Superior temporal gyrus (tissue), 1 donor: ENCODE measurements at regions not wholly inside any gene's neighbourhood (a gene's known extent, or its start where the extent isn't known, plus 50 kb on each side); places are given as distances from the start of the nearest gene placed in this dataset.

ENCODE experiments used
- DNase-seq: peaks from one replicate; pipeline ENCODE4 v3.0.0-alpha.2; 2016; ENCODE audit errors: extremely low spot score

DNA sequence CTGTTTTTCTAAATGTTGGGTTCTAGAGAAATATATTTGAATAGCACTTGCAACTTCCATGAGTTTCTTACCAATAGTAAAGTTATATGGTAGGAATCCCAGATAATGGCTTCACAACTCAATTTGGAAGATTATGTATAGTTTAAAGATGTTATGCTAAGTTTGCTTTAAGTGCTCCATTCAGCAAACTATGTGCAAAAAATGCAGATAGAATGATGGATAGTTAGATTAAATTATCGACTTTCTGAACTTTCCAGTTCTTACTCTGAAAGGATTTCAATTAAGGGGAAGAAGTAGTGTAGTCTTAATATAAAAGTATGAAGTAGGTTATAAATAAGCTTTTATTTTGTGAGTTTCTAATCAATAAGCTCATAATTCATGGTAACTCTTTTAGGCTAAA lies 60.7 kb upstream of the NFKB1 start:
- DNase-seq, result no peak

DNA sequence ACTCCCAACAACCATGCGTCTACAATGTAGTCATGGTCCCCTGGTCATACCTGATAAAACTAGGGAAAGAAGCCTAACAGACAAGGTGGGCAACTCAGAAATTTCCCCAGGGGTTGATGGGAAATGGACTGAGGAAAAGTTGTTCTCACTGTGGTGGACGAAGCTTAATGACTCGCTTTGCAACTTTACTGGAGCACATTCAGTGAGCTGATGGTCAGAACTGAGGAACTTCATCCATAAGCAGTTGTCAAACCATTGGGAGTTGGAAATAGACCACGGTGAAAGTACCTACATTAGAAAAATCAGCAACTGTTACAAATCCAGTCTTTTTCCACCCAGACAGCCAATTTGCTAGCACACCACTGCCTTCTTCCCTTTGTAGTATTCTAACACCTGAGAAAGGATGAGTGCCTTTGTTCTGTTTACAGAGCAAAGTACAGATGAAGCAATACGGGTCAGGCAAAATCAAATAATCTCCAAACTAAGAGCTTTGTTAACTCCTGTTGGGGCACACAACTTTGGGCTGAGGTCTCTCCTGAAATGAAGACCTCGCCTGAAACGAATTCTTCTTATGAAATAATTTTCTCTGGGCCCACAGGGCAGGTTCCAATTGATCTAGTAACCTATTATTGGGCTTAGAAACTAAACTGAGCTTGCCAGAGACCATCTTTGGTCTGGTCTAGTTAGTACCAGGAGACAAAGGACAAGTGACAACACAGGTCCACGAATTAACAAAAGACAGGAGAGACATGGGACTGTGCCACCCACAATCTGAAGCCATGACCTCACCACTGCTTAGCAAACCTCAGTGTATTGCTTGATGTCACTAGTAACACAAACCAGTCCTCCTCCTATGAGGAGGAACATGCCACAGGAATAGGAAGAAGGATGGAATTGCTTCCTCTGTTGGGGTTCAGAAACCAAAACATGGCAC lies 58.9 kb upstream of the NFKB1 start:
- no peak for DNase-seq

GRCh38 chr4:102444752-102445151 lies 56.4 kb upstream of the NFKB1 start:
- no peak for DNase-seq

DNA sequence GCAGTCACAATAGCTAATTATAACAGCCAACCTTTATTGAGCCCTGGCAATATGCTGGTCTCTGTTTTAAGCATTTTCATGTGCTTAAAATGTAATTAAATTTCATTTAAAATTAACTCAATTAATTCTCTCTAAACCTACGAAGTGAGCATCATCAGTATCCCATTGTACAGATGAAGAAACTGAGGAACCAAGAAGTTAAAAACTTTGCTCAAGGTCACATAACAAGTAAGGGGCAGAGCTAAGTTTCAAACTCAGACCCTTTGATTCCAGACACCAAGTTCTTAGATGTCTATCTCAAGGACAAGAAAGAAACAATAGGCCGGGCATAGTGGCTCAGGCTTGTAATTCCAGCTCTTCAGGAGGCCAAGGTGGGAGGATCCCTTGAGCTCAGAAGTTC lies 55.9 kb upstream of the NFKB1 start:
- DNase-seq, result no peak

DNA sequence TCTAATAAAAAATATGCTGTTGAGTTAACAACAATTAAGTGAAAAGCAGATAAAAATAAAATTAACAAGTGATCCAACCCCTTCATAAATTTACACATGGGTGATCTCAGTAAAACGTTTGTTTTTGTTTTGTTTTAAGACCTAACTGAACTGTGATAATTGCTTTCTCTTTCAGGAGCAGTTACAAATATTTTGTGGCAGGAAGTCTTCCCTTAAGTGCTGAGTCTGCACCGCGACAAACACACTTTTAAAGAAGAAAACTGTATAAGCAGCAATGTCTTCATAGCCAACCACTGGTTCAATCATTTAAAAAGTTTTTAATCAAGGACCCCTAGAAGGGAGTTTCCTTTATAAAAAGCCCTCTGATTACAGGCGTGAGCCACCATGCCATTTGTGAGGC lies 53.7 kb upstream of the NFKB1 start:
- no peak for DNase-seq

- peak; percentile 89 for DNase-seq
These were observed 51.3 kb upstream of the NFKB1 start for GRCh38 chr4:102449751-102450352.

DNA sequence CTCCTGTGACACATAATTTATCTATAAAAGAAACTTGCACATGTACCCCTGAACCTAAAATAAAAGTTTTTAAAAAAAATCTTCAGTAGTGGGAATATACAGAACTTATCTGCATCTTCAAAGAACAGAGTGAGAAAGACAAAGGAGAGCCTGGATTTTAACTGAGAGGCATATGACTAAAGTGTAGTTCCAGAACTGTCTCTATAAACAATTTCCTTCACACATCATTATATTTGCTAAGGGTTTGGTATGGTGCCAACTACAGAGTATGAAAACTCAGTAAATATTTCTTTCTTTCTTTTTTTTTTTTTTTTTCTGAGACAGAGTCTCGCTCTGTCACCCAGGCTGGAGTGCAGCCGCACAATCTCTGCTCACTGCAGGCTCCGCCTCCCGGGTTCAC lies 49.9 kb upstream of the NFKB1 start:
- no peak for DNase-seq
